Loucy (cell line): ENCODE measurements at regions not wholly inside any gene's neighbourhood (a gene's known extent, or its start where the extent isn't known, plus 50 kb on each side); places are given as distances from the start of the nearest gene placed in this dataset.

Experiments used
- EZH2phosphoT487 ChIP-seq: fragments of 200-600 bp; IDR thresholded peaks from 2 replicates; pipeline ENCODE4 v1.6.1; 2018; ENCODE audit warnings: antibody characterized with exemption, mild to moderate bottlenecking, moderate library complexity, borderline replicate concordance
- TF ChIP-seq, protein P1 (sequence below): fragments of 200-600 bp; sonication (generic); conservative IDR thresholded peaks from 2 replicates; pipeline ENCODE4 v1.5.1; 2014; ENCODE audit warnings: mild to moderate bottlenecking, antibody characterized with exemption, low read length

- TF ChIP-seq, protein P1, sequence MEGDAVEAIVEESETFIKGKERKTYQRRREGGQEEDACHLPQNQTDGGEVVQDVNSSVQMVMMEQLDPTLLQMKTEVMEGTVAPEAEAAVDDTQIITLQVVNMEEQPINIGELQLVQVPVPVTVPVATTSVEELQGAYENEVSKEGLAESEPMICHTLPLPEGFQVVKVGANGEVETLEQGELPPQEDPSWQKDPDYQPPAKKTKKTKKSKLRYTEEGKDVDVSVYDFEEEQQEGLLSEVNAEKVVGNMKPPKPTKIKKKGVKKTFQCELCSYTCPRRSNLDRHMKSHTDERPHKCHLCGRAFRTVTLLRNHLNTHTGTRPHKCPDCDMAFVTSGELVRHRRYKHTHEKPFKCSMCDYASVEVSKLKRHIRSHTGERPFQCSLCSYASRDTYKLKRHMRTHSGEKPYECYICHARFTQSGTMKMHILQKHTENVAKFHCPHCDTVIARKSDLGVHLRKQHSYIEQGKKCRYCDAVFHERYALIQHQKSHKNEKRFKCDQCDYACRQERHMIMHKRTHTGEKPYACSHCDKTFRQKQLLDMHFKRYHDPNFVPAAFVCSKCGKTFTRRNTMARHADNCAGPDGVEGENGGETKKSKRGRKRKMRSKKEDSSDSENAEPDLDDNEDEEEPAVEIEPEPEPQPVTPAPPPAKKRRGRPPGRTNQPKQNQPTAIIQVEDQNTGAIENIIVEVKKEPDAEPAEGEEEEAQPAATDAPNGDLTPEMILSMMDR = no peak
- no peak for TF ChIP-seq EZH2phosphoT487
Measured at GRCh38 chr5:125023673-125024072, 277.2 kb upstream of the ZNF608 start.
